Gastrocnemius medialis (tissue), 4 donors: ENCODE measurements at regions not wholly inside any gene's neighbourhood (a gene's known extent, or its start where the extent isn't known, plus 50 kb on each side); places are given as distances from the start of the nearest gene placed in this dataset.

Source experiments
- ATAC-seq, 2 donors: fragments of 150-250 bp; one replicate each; pipeline ENCODE4 v1.9.1; 2016
- DNase-seq, 2 donors: peaks; one replicate each; pipeline ENCODE4 v3.0.0-alpha.2; 2019
- H3K27ac ChIP-seq, 4 donors: fragments of 200-600 bp; sonication (generic); 1 replicate in 1 of 4; 2 replicates in 3 of 4; pipeline ENCODE4 v1.5.1; 2016 to 2018; ENCODE audit warnings: mild to moderate bottlenecking in 2 of 4, moderate library complexity in 1 of 4
- H3K27me3 ChIP-seq, 3 donors: fragments of 200-600 bp; sonication (generic) in 2 of 3; 1 replicate in 1 of 3; 2 replicates in 2 of 3; pipeline versions ENCODE4 v1.5.1 to v1.6.0; 2016 to 2019; ENCODE audit warnings: mild to moderate bottlenecking in 1 of 3, moderate library complexity in 1 of 3
- H3K36me3 ChIP-seq, 2 donors: fragments of 200-600 bp; sonication (generic) in 1 of 2; one replicate each; pipeline ENCODE4 v1.5.1; 2017 to 2018
- H3K4me1 ChIP-seq, 2 donors: fragments of 200-600 bp; sonication (generic) in 1 of 2; one replicate each; pipeline ENCODE4 v1.5.1; 2016 to 2017; ENCODE audit warnings: mild to moderate bottlenecking in 2 of 2
- H3K4me3 ChIP-seq, 4 donors: fragments of 200-600 bp; sonication (generic) in 3 of 4; 1 replicate in 1 of 4; 2 replicates in 3 of 4; pipeline ENCODE4 v1.5.1; 2016 to 2019; ENCODE audit warnings: mild to moderate bottlenecking in 2 of 4
- H3K9me3 ChIP-seq, 3 donors: fragments of 200-600 bp; sonication (generic) in 2 of 3; 1 replicate in 1 of 3; 2 replicates in 2 of 3; pipeline ENCODE4 v1.5.1; 2016 to 2019
- POLR2A ChIP-seq, 2 donors: fragments of 450-650 bp; IDR thresholded peaks; one replicate each; pipeline ENCODE4 v1.6.1; 2017; ENCODE audit warnings: antibody characterized with exemption in 2 of 2, mild to moderate bottlenecking in 2 of 2, moderate library complexity in 2 of 2
- in situ Hi-C, 4 donors: fragments of 200-750 bp; cut with MboI; loops; one replicate each; pipeline versions ENCODE4 v1.15.0 to v1.8.0; 2017; ENCODE audit warnings: low sequenced_read_pairs in 4 of 4
- intact Hi-C: fragments of 100-400 bp; cut with DNase I; formaldehyde crosslinking; loops from one replicate; pipeline ENCODE4 v1.15.1; 2023; ENCODE audit warnings: low total_unique reads
- TF ChIP-seq, protein P1 (sequence below), 5 experiments: fragments of 450-650 bp in 3 of 5; fragments of 200-600 bp in 2 of 5; sonication (generic) in 2 of 5; IDR thresholded peaks in 4 of 5; conservative IDR thresholded peaks in 1 of 5; 1 replicate in 4 of 5; 2 replicates in 1 of 5; pipeline ENCODE4 v1.5.1; 2016 to 2019; ENCODE audit warnings: antibody characterized with exemption in 5 of 5, mild to moderate bottlenecking in 3 of 5, moderate library complexity in 3 of 5

DNA sequence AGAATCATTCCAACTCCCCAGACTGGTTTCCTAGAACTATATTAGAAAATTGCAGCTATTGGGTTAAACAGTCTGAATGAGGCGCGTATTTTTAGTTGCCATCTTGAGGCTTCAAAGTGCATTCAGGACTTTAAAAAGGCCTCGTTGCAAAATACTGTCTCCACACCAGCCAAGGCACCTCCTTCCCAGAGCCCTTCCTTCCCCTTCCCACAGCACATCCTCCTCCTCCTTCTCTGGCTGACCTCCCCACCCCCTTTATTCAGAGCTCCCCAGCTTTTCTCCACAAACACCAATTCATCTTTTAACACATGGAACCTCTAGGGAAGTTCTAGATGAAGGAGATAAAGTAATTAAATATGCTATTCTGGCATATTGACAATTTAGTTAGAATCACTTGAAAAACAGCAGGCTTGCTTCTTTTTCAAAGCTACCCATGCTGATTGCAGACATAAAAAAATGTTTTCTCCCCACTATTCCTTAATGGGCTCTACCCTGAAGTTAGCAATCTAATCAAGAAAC lies 90.3 kb downstream of the RTP5 start:
- Histone ChIP-seq H3K36me3 (no peaks in the 10 kb centered on the region), H3K4me3 (no peak overlapping the region), H3K9me3 (no peaks in the 10 kb centered on the region), H3K27me3 (no peaks in the 10 kb centered on the region), H3K4me1 (no peaks in the 10 kb centered on the region), H3K27ac (no peak overlapping the region)
- intact Hi-C loops (no loop called here), in situ Hi-C loops (no loop called here)
- TF ChIP-seq, protein P1, sequence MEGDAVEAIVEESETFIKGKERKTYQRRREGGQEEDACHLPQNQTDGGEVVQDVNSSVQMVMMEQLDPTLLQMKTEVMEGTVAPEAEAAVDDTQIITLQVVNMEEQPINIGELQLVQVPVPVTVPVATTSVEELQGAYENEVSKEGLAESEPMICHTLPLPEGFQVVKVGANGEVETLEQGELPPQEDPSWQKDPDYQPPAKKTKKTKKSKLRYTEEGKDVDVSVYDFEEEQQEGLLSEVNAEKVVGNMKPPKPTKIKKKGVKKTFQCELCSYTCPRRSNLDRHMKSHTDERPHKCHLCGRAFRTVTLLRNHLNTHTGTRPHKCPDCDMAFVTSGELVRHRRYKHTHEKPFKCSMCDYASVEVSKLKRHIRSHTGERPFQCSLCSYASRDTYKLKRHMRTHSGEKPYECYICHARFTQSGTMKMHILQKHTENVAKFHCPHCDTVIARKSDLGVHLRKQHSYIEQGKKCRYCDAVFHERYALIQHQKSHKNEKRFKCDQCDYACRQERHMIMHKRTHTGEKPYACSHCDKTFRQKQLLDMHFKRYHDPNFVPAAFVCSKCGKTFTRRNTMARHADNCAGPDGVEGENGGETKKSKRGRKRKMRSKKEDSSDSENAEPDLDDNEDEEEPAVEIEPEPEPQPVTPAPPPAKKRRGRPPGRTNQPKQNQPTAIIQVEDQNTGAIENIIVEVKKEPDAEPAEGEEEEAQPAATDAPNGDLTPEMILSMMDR (IDR thresholded peaks at IDR 0.05 in 4 of 5, conservative IDR thresholded peaks at IDR 0.05 in 1 of 5): no peak
- no peak for TF ChIP-seq POLR2A (IDR thresholded peaks at IDR 0.05)
- ATAC-seq (no peak), DNase-seq (no peak)

DNA sequence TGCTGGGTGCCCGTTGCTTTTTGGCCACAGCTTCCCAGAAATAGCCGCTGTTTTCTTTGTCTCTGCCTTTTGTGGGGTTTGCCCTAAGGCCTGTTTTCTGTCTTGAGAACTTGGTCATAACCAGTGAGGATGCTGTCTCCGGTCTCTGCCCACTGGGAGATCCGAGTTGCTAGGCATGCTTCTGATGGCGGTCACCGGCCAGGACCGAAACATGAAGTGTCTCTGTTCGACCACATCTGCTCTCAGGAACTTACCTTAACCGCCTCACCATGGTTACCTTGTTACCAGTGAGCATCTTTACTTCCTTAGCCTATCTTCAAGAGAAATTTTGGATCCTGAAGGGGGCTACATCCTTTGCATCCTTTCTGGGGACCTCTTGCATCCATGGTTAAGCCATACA lies 91.9 kb downstream of the RTP5 start:
- in situ Hi-C loops: no loop called here
- H3K4me3 ChIP-seq: no peak overlapping the region
- no peaks in the 10 kb centered on the region for H3K9me3 ChIP-seq
- no peak overlapping the region for H3K27ac ChIP-seq
- H3K36me3 ChIP-seq: no peaks in the 10 kb centered on the region
- no peaks in the 10 kb centered on the region for H3K27me3 ChIP-seq
- DNase-seq (no peak), ATAC-seq (no peak)
- TF ChIP-seq, protein P1 (IDR thresholded peaks at IDR 0.05 in 4 of 5, conservative IDR thresholded peaks at IDR 0.05 in 1 of 5): no peak
- TF ChIP-seq POLR2A (IDR thresholded peaks at IDR 0.05): no peak
- H3K4me1 ChIP-seq: no peaks in the 10 kb centered on the region
- intact Hi-C loops: no loop called here

DNA sequence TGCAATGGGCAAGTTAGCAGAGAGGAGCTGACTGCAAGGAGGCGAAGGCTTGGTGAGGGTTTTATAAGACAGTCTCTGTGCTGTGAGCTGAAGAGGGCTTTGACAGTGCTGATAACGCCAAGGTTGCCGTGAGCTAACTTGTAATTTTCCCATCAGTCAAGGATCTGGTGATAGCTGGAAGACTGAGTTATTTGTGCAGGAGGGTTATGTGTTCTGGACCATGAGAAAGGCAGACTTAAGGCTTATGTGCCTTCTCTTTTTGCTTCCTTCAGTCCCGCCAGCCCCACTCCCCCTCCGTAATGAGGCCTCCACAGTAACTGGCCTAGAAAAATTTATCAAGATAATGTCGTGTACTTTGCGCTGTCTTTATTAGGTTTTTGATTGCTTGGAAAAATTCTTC lies 94.6 kb downstream of the RTP5 start:
- intact Hi-C loops: no loop called here
- DNase-seq: no peak
- Histone ChIP-seq H3K4me3 (no peak overlapping the region), H3K4me1 (no peaks in the 10 kb centered on the region), H3K9me3 (no peaks in the 10 kb centered on the region), H3K27me3 (no peaks in the 10 kb centered on the region), H3K36me3 (no peaks in the 10 kb centered on the region), H3K27ac (no peak overlapping the region)
- TF ChIP-seq, protein P1 (IDR thresholded peaks at IDR 0.05 in 4 of 5, conservative IDR thresholded peaks at IDR 0.05 in 1 of 5): no peak
- TF ChIP-seq POLR2A (IDR thresholded peaks at IDR 0.05): no peak
- in situ Hi-C loops: no loop called here
- ATAC-seq: no peak

DNA sequence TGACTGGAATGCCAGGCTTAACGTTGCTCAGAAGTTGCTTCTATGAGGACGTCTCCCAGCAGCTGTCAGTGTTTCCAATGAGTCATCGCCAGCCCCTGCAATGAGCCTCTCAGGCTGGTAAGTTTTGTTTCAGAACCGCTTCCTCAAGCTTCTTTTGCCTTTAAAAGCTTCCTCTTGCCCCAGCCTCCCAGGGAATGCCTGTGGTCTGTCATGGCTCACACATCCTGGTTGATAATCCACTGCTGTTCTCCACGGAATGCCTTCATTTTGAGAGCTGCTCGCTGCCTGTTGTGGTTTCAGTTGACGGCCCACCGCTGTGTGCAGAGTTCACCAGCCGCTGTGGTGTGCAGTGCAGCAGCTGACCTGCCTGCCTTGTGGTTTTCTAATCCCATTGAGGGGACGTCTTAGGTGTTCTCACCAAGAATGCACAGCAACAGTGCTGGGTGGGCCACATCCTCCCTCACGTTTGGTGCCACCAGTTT lies 96.4 kb downstream of the RTP5 start:
- no peaks in the 10 kb centered on the region for H3K27me3 ChIP-seq
- H3K9me3 ChIP-seq: no peaks in the 10 kb centered on the region
- H3K27ac ChIP-seq: no peak overlapping the region
- peak overlapping the region in 1 of 4 donors; percentile 6 for H3K4me3 ChIP-seq
- no peaks in the 10 kb centered on the region for H3K36me3 ChIP-seq
- intact Hi-C loops: no loop called here
- H3K4me1 ChIP-seq: no peaks in the 10 kb centered on the region
- DNase-seq (peak; percentile 16 to 24), ATAC-seq (no peak)
- no peak for TF ChIP-seq POLR2A (IDR thresholded peaks at IDR 0.05)
- TF ChIP-seq, protein P1 (IDR thresholded peaks at IDR 0.05 in 4 of 5, conservative IDR thresholded peaks at IDR 0.05 in 1 of 5): no peak
- in situ Hi-C loops: no loop called here
